ENCODE measurements at regions not wholly inside any gene's neighbourhood (a gene's known extent, or its start where the extent isn't known, plus 50 kb on each side); places are given as distances from the start of the nearest gene placed in this dataset.

- no peak overlapping the region for H3K18ac ChIP-seq (ENCODE audit: extremely low read depth, low read length)
- no peaks in the 10 kb centered on the region for H3K23me2 ChIP-seq (ENCODE audit: low read depth, low read length)
- no peak overlapping the region for H3K4ac ChIP-seq (replicated peaks; ENCODE audit: insufficient read length, low read depth, low read length)
- WGBS, 2 experiments (ENCODE audit: extremely low coverage in 1 of 2, insufficient coverage in 1 of 2, insufficient read length in 1 of 2, insufficient replicate concordance in 2 of 2, low coverage in 1 of 2, low lambda C conversion rate in 2 of 2, missing lambda C conversion rate in 1 of 2): 98% methylated on average over 2 of the region's 2 CpGs; no CpG with 5 or more reads in 1 of the 2 experiments
- H3K4me2 ChIP-seq (ENCODE audit: insufficient read depth in 1 of 2, low read depth in 2 of 2, low read length in 2 of 2): no peak overlapping the region
- no peak overlapping the region for H2AFZ ChIP-seq (ENCODE audit: low read length)
- DNase-seq (ENCODE audit: low read depth in 1 of 2, low spot score in 2 of 2): no peak
- H2BK12ac ChIP-seq (ENCODE audit: low read depth, low read length): no peak overlapping the region
- no peak overlapping the region for H2BK15ac ChIP-seq (ENCODE audit: low read length)
- no peak overlapping the region for H4K8ac ChIP-seq (ENCODE audit: extremely low read depth, insufficient read depth, low read length)
- H3K4me1 ChIP-seq (replicated peaks in 1 of 4; ENCODE audit: control insufficient read depth in 3 of 4, insufficient read depth in 4 of 4, low read length in 3 of 4): no peaks in the 10 kb centered on the region; a peak in 1 of 7 replicates
- H4K5ac ChIP-seq (ENCODE audit: insufficient read length, low read depth, low read length): no peak overlapping the region
- H3K79me1 ChIP-seq (ENCODE audit: low read depth, low read length): no peaks in the 10 kb centered on the region
- ChIA-PET CTCF (ENCODE audit: partially characterized antibody) (no interaction called here), POLR2A (ENCODE audit: partially characterized antibody) (no interaction called here)
- FAIRE-seq: no peak
- H3K14ac ChIP-seq (ENCODE audit: insufficient read length): no peak overlapping the region
- H2BK20ac ChIP-seq (ENCODE audit: low read length): no peak overlapping the region
- no peak overlapping the region for H3K23ac ChIP-seq (ENCODE audit: insufficient read length)
- no peak overlapping the region for H3K27ac ChIP-seq (ENCODE audit: low read depth, low read length)
- no peaks in the 10 kb centered on the region for H3K27me3 ChIP-seq (replicated peaks in 1 of 4; ENCODE audit: control insufficient read depth in 3 of 4, extremely low read depth in 1 of 4, insufficient read depth in 3 of 4, low read length in 3 of 4)
- H3K9ac ChIP-seq (replicated peaks in 1 of 4; ENCODE audit: extremely low read depth in 1 of 4, low read depth in 3 of 4, low read length in 3 of 4): no peak overlapping the region
- H3K9me3 ChIP-seq (ENCODE audit: insufficient read depth in 2 of 2, low read depth in 1 of 2, low read length in 1 of 2): no peaks in the 10 kb centered on the region
- no peak overlapping the region for H4K91ac ChIP-seq (replicated peaks; ENCODE audit: insufficient read length, low read length)
- no peak overlapping the region for H3K56ac ChIP-seq (replicated peaks; ENCODE audit: insufficient read length, low read depth, low read length)
- H2AK5ac ChIP-seq (ENCODE audit: low read depth, low read length): no peak overlapping the region
- TF ChIP-seq FOSL1 (IDR thresholded peaks at IDR 0.05; ENCODE audit: insufficient read depth, low read depth, low read length) (no peak), ATF3 (IDR thresholded peaks at IDR 0.05; ENCODE audit: insufficient read depth, low read depth, low read length) (no peak), SAP30 (IDR thresholded peaks at IDR 0.05; ENCODE audit: insufficient read depth, insufficient replicate concordance, low read length) (no peak)
- H2BK120ac ChIP-seq (replicated peaks; ENCODE audit: low read depth, low read length): no peak overlapping the region
- H3K79me2 ChIP-seq (ENCODE audit: control insufficient read depth in 1 of 2, insufficient read depth in 2 of 2, low read length in 2 of 2): no peaks in the 10 kb centered on the region
- no peaks in the 10 kb centered on the region for H3K36me3 ChIP-seq (ENCODE audit: control insufficient read depth in 2 of 4, insufficient read depth in 4 of 4, low read length in 3 of 4)
- no peaks in the 10 kb centered on the region for H4K20me1 ChIP-seq (replicated peaks in 1 of 2; ENCODE audit: control insufficient read depth in 1 of 2, insufficient read depth in 2 of 2, low read length in 2 of 2)
- no peak overlapping the region for H2BK5ac ChIP-seq (ENCODE audit: low read depth, low read length)
- no peak overlapping the region for H3K4me3 ChIP-seq (ENCODE audit: extremely low read depth in 1 of 4, insufficient read depth in 2 of 4, low read depth in 3 of 4, low read length in 4 of 4)
Observed at GRCh38 chr18:67586101-67586500, 69.6 kb upstream of the DSEL start.
